H1 (cell line): ENCODE measurements at regions not wholly inside any gene's neighbourhood (a gene's known extent, or its start where the extent isn't known, plus 50 kb on each side); places are given as distances from the start of the nearest gene placed in this dataset.
A peak's percentile ranks its signal among the peaks of the same experiment; 100 is the strongest.

ENCODE experiments used
- CTCF ChIA-PET: fragments of 300-600 bp; sonication (Branson Sonifier 250); formaldehyde crosslinking; loops from one replicate; lab custom pipeline; 2021; ENCODE audit not compliant: partially characterized antibody; lab: Charles Lee
- POLR2A ChIA-PET: fragments of 300-600 bp; sonication (Branson Sonifier 250); formaldehyde crosslinking; loops from one replicate; lab custom pipeline; 2021; ENCODE audit warnings: inconsistent platforms; ENCODE audit not compliant: partially characterized antibody; lab: Charles Lee
- DNase-seq, 2 experiments: peaks; one replicate each; pipeline versions ENCODE4 v3.0.0 to v3.0.0-alpha.2; 2010 to 2022; ENCODE audit warnings: low spot score in 2 of 2, low read depth in 1 of 2, mixed read lengths in 1 of 2
- FAIRE-seq: peaks from 2 replicates; lab custom pipeline; 2011; peaks lifted over from hg19 to GRCh38; lab: Jason Lieb, UNC
- H2AFZ ChIP-seq: 2 replicates; pipeline ENCODE4 v1.8.1; 2012; ENCODE audit warnings: low read length, inconsistent platforms
- H2AK5ac ChIP-seq: 2 replicates; pipeline ENCODE4 v1.6.1; 2013; ENCODE audit warnings: low read depth, low read length
- H2BK120ac ChIP-seq: replicated peaks from 2 replicates; pipeline ENCODE3; 2013; ENCODE audit warnings: low read depth, low read length, inconsistent platforms
- H2BK12ac ChIP-seq: 2 replicates; pipeline ENCODE4 v1.6.1; 2013; ENCODE audit warnings: low read depth, low read length
- H2BK15ac ChIP-seq: 2 replicates; pipeline ENCODE4 v1.6.1; 2013; ENCODE audit warnings: low read length
- H2BK20ac ChIP-seq: 2 replicates; pipeline ENCODE4 v1.6.1; 2013; ENCODE audit warnings: low read length
- H2BK5ac ChIP-seq: 2 replicates; pipeline ENCODE4 v1.6.1; 2013; ENCODE audit warnings: low read depth, low read length
- H3K14ac ChIP-seq: 2 replicates; pipeline ENCODE4 v1.6.1; 2013; ENCODE audit warnings: inconsistent platforms; ENCODE audit not compliant: insufficient read length
- H3K18ac ChIP-seq: 2 replicates; pipeline ENCODE4 v1.6.1; 2013; ENCODE audit warnings: low read length; ENCODE audit errors: extremely low read depth
- H3K23ac ChIP-seq: 2 replicates; pipeline ENCODE4 v1.6.1; 2013; ENCODE audit warnings: inconsistent platforms; ENCODE audit not compliant: insufficient read length
- H3K23me2 ChIP-seq: 2 replicates; pipeline ENCODE4 v1.6.1; 2013; ENCODE audit warnings: low read depth, low read length
- H3K27ac ChIP-seq: 2 replicates; pipeline ENCODE4 v1.6.1; 2011; ENCODE audit warnings: low read depth, low read length, inconsistent platforms
- H3K27me3 ChIP-seq, 4 experiments: replicated peaks in 1 of 4; 1 replicate in 1 of 4; 2 replicates in 3 of 4; pipeline versions ENCODE4 v1.6.1 to v1.8.1; 2011 to 2013; ENCODE audit warnings: low read length in 3 of 4, mild to moderate bottlenecking in 3 of 4, inconsistent platforms in 2 of 4, mixed read lengths in 2 of 4, moderate library complexity in 1 of 4; ENCODE audit not compliant: control insufficient read depth in 3 of 4, insufficient read depth in 3 of 4; ENCODE audit errors: extremely low read depth in 1 of 4
- H3K36me3 ChIP-seq, 4 experiments: 2 replicates each; pipeline versions ENCODE4 v1.6.1 to v1.8.1; 2011 to 2013; ENCODE audit warnings: mild to moderate bottlenecking in 4 of 4, low read length in 3 of 4, moderate library complexity in 2 of 4, control low read depth in 1 of 4, inconsistent platforms in 1 of 4; ENCODE audit not compliant: insufficient read depth in 4 of 4, control insufficient read depth in 2 of 4
- H3K4ac ChIP-seq: replicated peaks from 2 replicates; pipeline ENCODE3; 2013; ENCODE audit warnings: low read length, low read depth, mixed read lengths, inconsistent platforms; ENCODE audit not compliant: insufficient read length
- H3K4me1 ChIP-seq, 4 experiments: replicated peaks in 1 of 4; 1 replicate in 1 of 4; 2 replicates in 3 of 4; pipeline versions ENCODE4 v1.6.1 to v1.8.1; 2011 to 2013; ENCODE audit warnings: low read length in 3 of 4, inconsistent platforms in 2 of 4, mixed read lengths in 1 of 4; ENCODE audit not compliant: insufficient read depth in 4 of 4, control insufficient read depth in 3 of 4
- H3K4me2 ChIP-seq, 2 experiments: 2 replicates each; pipeline versions ENCODE4 v1.6.1 to v1.8.1; 2011 to 2013; ENCODE audit warnings: low read depth in 2 of 2, low read length in 2 of 2, control low read depth in 1 of 2, inconsistent platforms in 1 of 2, mild to moderate bottlenecking in 1 of 2; ENCODE audit not compliant: insufficient read depth in 1 of 2
- H3K4me3 ChIP-seq, 4 experiments: fragments of 200-600, 300-600 bp in 1 of 4; sonication (generic), shearing (Covaris generic), sonication (Bioruptor Twin) in 1 of 4; 2 replicates each; pipeline versions ENCODE4 v1.5.1 to v1.8.1; 2011 to 2016; ENCODE audit warnings: low read length in 4 of 4, low read depth in 3 of 4, control low read depth in 2 of 4, inconsistent platforms in 2 of 4, mild to moderate bottlenecking in 2 of 4, mixed read lengths in 1 of 4, moderate library complexity in 1 of 4; ENCODE audit not compliant: insufficient read depth in 2 of 4; ENCODE audit errors: extremely low read depth in 1 of 4
- H3K56ac ChIP-seq: replicated peaks from 2 replicates; pipeline ENCODE3; 2013; ENCODE audit warnings: low read depth, mild to moderate bottlenecking, mixed read lengths, low read length, inconsistent platforms; ENCODE audit not compliant: insufficient read length
- H3K79me1 ChIP-seq: 2 replicates; pipeline ENCODE4 v1.6.1; 2013; ENCODE audit warnings: low read depth, low read length, control low read depth
- H3K79me2 ChIP-seq, 2 experiments: 2 replicates each; pipeline versions ENCODE4 v1.6.1 to v1.8.1; 2012 to 2013; ENCODE audit warnings: low read length in 2 of 2, mild to moderate bottlenecking in 2 of 2, inconsistent platforms in 1 of 2; ENCODE audit not compliant: insufficient read depth in 2 of 2, control insufficient read depth in 1 of 2
- H3K9ac ChIP-seq, 4 experiments: replicated peaks in 1 of 4; 1 replicate in 1 of 4; 2 replicates in 3 of 4; pipeline versions ENCODE4 v1.6.1 to v1.8.1; 2011 to 2013; ENCODE audit warnings: low read depth in 3 of 4, low read length in 3 of 4, control low read depth in 2 of 4, mild to moderate bottlenecking in 2 of 4, moderate library complexity in 2 of 4, inconsistent platforms in 1 of 4; ENCODE audit errors: extremely low read depth in 1 of 4
- H3K9me3 ChIP-seq, 2 experiments: 2 replicates each; pipeline versions ENCODE4 v1.6.1 to v1.8.1; 2012 to 2013; ENCODE audit warnings: mild to moderate bottlenecking in 2 of 2, moderate library complexity in 2 of 2, control low read depth in 1 of 2, inconsistent platforms in 1 of 2, low read depth in 1 of 2, low read length in 1 of 2, mixed read lengths in 1 of 2; ENCODE audit not compliant: insufficient read depth in 2 of 2
- H4K20me1 ChIP-seq, 2 experiments: replicated peaks in 1 of 2; 2 replicates each; pipeline versions ENCODE3 to v1.8.1; 2011 to 2013; ENCODE audit warnings: inconsistent platforms in 2 of 2, low read length in 2 of 2, mild to moderate bottlenecking in 1 of 2; ENCODE audit not compliant: insufficient read depth in 2 of 2, control insufficient read depth in 1 of 2
- H4K5ac ChIP-seq: 2 replicates; pipeline ENCODE4 v1.6.1; 2013; ENCODE audit warnings: low read length, low read depth, mixed read lengths, inconsistent platforms; ENCODE audit not compliant: insufficient read length
- H4K8ac ChIP-seq: 2 replicates; pipeline ENCODE4 v1.8.0; 2013; ENCODE audit warnings: mild to moderate bottlenecking, moderate library complexity, low read length, inconsistent platforms; ENCODE audit not compliant: insufficient read depth; ENCODE audit errors: extremely low read depth
- H4K91ac ChIP-seq: replicated peaks from 2 replicates; pipeline ENCODE3; 2013; ENCODE audit warnings: low read length, mixed read lengths, inconsistent platforms; ENCODE audit not compliant: insufficient read length
- CTBP2 ChIP-seq: IDR thresholded peaks from 2 replicates; pipeline ENCODE4 v1.7.0; 2011; ENCODE audit warnings: borderline replicate concordance, mild to moderate bottlenecking, moderate library complexity, mixed read lengths, low read length; ENCODE audit not compliant: insufficient read depth, insufficient read length
- SP2 ChIP-seq: IDR thresholded peaks from 2 replicates; pipeline ENCODE4 v1.6.1; 2012; ENCODE audit warnings: mild to moderate bottlenecking, low read length, inconsistent platforms
- TBP ChIP-seq: IDR thresholded peaks from 2 replicates; pipeline ENCODE4 v1.6.1; 2011; ENCODE audit warnings: low read depth, low read length, improper control_type of control experiment
- WGBS, 2 experiments: shearing (Covaris generic) in 1 of 2; methylation state at CpG; one replicate each; pipeline versions ENCODE4 v1.1.6 to v1.1.7; 2013 to 2015; ENCODE audit warnings: low lambda C conversion rate in 2 of 2, mixed read lengths in 2 of 2, inconsistent platforms in 1 of 2, low coverage in 1 of 2, missing lambda C conversion rate in 1 of 2; ENCODE audit not compliant: insufficient replicate concordance in 2 of 2, insufficient coverage in 1 of 2, insufficient read length in 1 of 2; ENCODE audit errors: extremely low coverage in 1 of 2, missing lambda C conversion rate in 1 of 2; 5-methylcytosine and 5-hydroxymethylcytosine counted together

- Histone ChIP-seq H3K36me3 (no peaks in the 10 kb centered on the region), H3K9me3 (no peaks in the 10 kb centered on the region), H2BK5ac (no peak overlapping the region), H3K4me3 (no peak overlapping the region), H4K8ac (no peak overlapping the region), H3K56ac (no peak overlapping the region), H3K79me1 (no peaks in the 10 kb centered on the region), H3K4me2 (no peak overlapping the region), H2BK120ac (no peak overlapping the region), H3K23ac (no peak overlapping the region), H3K79me2 (no peaks in the 10 kb centered on the region), H2AFZ (peak overlapping the region; percentile 10; the same call in 1 of the 2 replicates), H2BK12ac (no peak overlapping the region), H3K14ac (no peak overlapping the region), H4K20me1 (no peaks in the 10 kb centered on the region), H3K9ac (no peak overlapping the region), H3K4ac (no peak overlapping the region), H3K27ac (no peak overlapping the region), H4K91ac (no peak overlapping the region), H3K23me2 (no peaks in the 10 kb centered on the region; the same call in 1 of the 2 replicates), H3K27me3 (no peaks in the 10 kb centered on the region), H2BK15ac (no peak overlapping the region), H2BK20ac (no peak overlapping the region), H3K4me1 (peaks cover 0 to 7% (median 1%) of the 10 kb centered on the region in 4 experiments; a peak in 1 of 7 replicates), H3K18ac (no peak overlapping the region), H4K5ac (no peak overlapping the region), H2AK5ac (no peak overlapping the region)
- no peak for FAIRE-seq
- ChIA-PET CTCF (interaction anchor here (0.7 to 2.0 kb wide), 9 partner anchors 7 to 226 kb away, joined by 3 to 7 read pairs (median 4); no protein-coding TSS in a partner anchor), POLR2A (no interaction called here)
- 83% methylated on average over 7 of the region's 7 CpGs; no CpG with 5 or more reads in 1 of the 2 experiments for WGBS, 2 experiments
- TF ChIP-seq SP2, result no peak
- no peak for TF ChIP-seq TBP
- no peak for TF ChIP-seq CTBP2
- DNase-seq, result no peak
Measured at GRCh38 chr20:6836821-6837374, 69.4 kb downstream of the BMP2 start.
